Left lung (tissue), 4 donors: ENCODE measurements at regions not wholly inside any gene's neighbourhood (a gene's known extent, or its start where the extent isn't known, plus 50 kb on each side); places are given as distances from the start of the nearest gene placed in this dataset.
A peak's percentile ranks its signal among the peaks of the same experiment; 100 is the strongest.

Source experiments
- ATAC-seq: fragments of 200-7000 bp; cut with Tn5 transposase; one replicate; pipeline ENCODE4 v1.9.1; 2020; ENCODE audit warnings: moderate library complexity
- DNase-seq, 4 donors: peaks; one replicate each; pipeline ENCODE4 v3.0.0-alpha.2; 2013 to 2020
- H3K27ac ChIP-seq, 2 donors: fragments of 200-600 bp; sonication (generic) in 1 of 2; one replicate each; pipeline versions ENCODE4 v1.5.0 to v1.8.0; 2020 to 2021
- H3K27me3 ChIP-seq, 2 donors: fragments of 200-600 bp; sonication (generic) in 1 of 2; one replicate each; pipeline versions ENCODE4 v1.5.0 to v1.8.0; 2020 to 2021
- H3K36me3 ChIP-seq, 2 donors: fragments of 200-600 bp; sonication (generic) in 1 of 2; one replicate each; pipeline versions ENCODE4 v1.5.0 to v1.8.0; 2020 to 2021
- H3K4me1 ChIP-seq, 2 donors: fragments of 200-600 bp; one replicate each; pipeline ENCODE4 v1.8.0; 2021
- H3K4me3 ChIP-seq, 2 donors: fragments of 200-600 bp; sonication (generic) in 1 of 2; one replicate each; pipeline versions ENCODE4 v1.5.0 to v1.8.0; 2020 to 2021; ENCODE audit warnings: mild to moderate bottlenecking in 1 of 2
- H3K9me3 ChIP-seq, 2 donors: fragments of 200-600 bp; sonication (generic) in 1 of 2; one replicate each; pipeline versions ENCODE4 v1.5.0 to v1.8.0; 2020 to 2021
- CTCF ChIP-seq, 2 donors: fragments of 200-600 bp; sonication (generic) in 1 of 2; IDR thresholded peaks; one replicate each; pipeline versions ENCODE4 v1.5.0 to v1.8.0; 2021; ENCODE audit warnings: antibody characterized with exemption in 2 of 2
- intact Hi-C, 2 donors: fragments of 100-400 bp; cut with DNase I; formaldehyde crosslinking; loops; one replicate each; pipeline versions ENCODE4 v1.11.2 to v1.14.2; 2022
- donor health status: DM: no; HTN: yes; CAD: no.
- donor health status: DM: no; HTN: no; CAD: no.

DNA sequence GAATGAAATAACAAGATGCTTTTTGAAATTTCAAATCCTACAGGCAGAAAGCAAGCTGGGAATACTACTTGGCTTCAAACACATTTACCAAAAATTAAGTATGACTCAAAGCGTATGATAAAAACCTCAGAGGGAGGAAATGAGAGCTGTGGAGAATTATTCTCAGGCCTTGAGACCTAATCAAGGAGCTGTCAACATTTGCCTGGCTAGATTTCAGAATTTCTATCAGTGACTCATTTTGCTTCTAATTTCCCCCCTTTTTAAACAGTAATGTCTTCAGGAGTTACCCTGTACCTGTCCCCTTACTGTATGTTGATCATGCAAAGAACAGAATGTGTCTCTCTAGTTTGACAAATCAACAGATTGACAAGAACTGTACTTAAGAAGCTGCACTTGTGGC lies 1324.5 kb upstream of the DDX18 start:
- Histone ChIP-seq H3K4me3 (no peak overlapping the region), H3K27me3 (no peaks in the 10 kb centered on the region), H3K36me3 (no peaks in the 10 kb centered on the region), H3K9me3 (peaks cover 0 to 30% of the 10 kb centered on the region in 2 donors), H3K27ac (no peak overlapping the region), H3K4me1 (no peaks in the 10 kb centered on the region)
- intact Hi-C loops: no loop called here
- no peak for TF ChIP-seq CTCF (IDR thresholded peaks at IDR 0.05)
- no peak for DNase-seq
- ATAC-seq: no peak

DNA sequence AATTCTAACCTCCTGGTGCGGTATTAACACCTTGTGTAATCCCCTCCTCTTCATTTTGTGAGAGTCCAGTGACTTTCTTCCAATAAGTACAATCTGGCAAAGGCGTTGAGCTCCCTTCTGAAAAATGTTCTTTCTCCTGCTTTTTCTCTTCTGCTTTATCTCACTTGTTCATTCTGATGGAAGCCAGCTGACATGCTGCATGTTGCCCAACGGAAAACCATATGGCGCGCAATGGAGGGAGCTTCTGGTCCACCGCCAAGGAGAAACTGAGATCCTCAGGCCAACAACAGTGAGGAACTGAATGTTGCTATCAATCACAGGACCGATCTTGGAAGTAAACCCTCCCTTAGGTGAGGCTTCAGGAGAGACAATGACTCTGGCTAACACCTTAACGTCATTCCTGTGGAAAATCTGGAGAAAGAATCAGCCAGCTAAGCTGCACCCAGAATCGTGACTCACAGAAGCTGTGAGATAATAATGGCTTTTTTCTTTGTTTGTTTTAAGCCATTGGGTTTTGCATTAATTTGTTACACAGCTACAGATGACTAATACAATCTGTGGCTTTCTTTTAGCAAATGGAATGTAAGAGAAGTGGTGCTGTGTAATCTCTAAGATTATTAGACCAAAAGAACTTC lies 1323.9 kb upstream of the DDX18 start:
- DNase-seq (no peak), ATAC-seq (no peak)
- Histone ChIP-seq H3K27me3 (no peaks in the 10 kb centered on the region), H3K4me1 (no peaks in the 10 kb centered on the region), H3K27ac (no peak overlapping the region), H3K4me3 (no peak overlapping the region), H3K9me3 (peaks cover 0 to 24% of the 10 kb centered on the region in 2 donors), H3K36me3 (no peaks in the 10 kb centered on the region)
- TF ChIP-seq CTCF (IDR thresholded peaks at IDR 0.05): no peak
- intact Hi-C loops: no loop called here

DNA sequence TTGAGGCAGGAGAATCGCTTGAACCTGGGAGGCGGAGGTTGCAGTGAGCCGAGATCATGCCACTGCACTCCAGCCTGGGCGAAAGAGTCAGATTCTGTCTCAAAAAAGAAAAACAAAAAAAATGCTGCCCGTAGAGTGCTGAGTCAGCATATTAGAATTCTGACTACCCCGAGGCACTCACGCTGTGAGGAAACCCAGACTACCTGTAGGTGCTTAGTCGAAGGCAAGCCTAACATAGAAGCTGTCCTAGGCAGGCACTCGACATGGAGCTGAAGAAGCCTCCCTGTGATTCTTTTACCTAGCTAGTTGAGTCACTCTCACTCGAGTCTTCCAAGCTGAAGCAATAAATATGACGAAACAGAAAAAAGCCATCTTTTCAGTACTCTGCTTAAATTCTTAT lies 1323.2 kb upstream of the DDX18 start:
- no peaks in the 10 kb centered on the region for H3K36me3 ChIP-seq
- no peak for TF ChIP-seq CTCF (IDR thresholded peaks at IDR 0.05)
- peaks cover 0 to 19% of the 10 kb centered on the region in 2 donors for H3K9me3 ChIP-seq
- no peak overlapping the region for H3K4me3 ChIP-seq
- H3K27ac ChIP-seq: no peak overlapping the region
- intact Hi-C loops: no loop called here
- H3K4me1 ChIP-seq: no peaks in the 10 kb centered on the region
- ATAC-seq: no peak
- no peak for DNase-seq
- H3K27me3 ChIP-seq: no peaks in the 10 kb centered on the region

DNA sequence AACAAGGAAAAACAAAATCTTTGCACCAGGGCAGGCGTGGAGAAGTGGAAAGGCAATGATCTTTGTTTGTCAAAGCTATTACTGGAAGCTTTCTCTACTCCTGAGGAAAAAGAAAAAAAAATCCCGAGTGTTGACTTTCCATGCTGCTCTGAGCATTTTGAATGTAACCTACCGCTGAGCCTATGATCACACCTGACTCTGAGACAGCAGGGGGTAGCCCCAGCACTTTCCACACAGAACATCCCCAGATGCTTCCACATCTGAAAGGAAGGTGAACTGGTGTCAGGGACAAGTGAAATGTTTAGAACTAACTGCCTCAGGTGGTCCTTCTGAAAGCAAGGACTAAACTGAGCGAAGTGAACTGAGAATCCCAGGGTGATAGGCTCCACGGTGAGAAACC lies 1315.1 kb upstream of the DDX18 start:
- Histone ChIP-seq H3K4me3 (no peak overlapping the region), H3K36me3 (no peaks in the 10 kb centered on the region), H3K4me1 (no peaks in the 10 kb centered on the region), H3K9me3 (no peaks in the 10 kb centered on the region), H3K27ac (no peak overlapping the region), H3K27me3 (no peaks in the 10 kb centered on the region)
- intact Hi-C loops: no loop called here
- TF ChIP-seq CTCF (IDR thresholded peaks at IDR 0.05): no peak
- DNase-seq: no peak
- ATAC-seq: no peak

- H3K27ac ChIP-seq: no peak overlapping the region
- no peak for TF ChIP-seq CTCF (IDR thresholded peaks at IDR 0.05)
- no peaks in the 10 kb centered on the region for H3K9me3 ChIP-seq
- H3K27me3 ChIP-seq: no peaks in the 10 kb centered on the region
- no peaks in the 10 kb centered on the region for H3K36me3 ChIP-seq
- H3K4me3 ChIP-seq: no peak overlapping the region
- intact Hi-C loops: no loop called here
- ATAC-seq (peak; percentile 44), DNase-seq (no peak)
- H3K4me1 ChIP-seq: no peaks in the 10 kb centered on the region
Measured at GRCh38 chr2:116510117-116510671, 1304.3 kb upstream of the DDX18 start.
